Panc1 (cell line): ENCODE measurements at regions not wholly inside any gene's neighbourhood (a gene's known extent, or its start where the extent isn't known, plus 50 kb on each side); places are given as distances from the start of the nearest gene placed in this dataset.

Source experiments
- POLR2AphosphoS5 ChIP-seq: IDR thresholded peaks from 2 replicates; pipeline ENCODE4 v1.6.1; 2012; ENCODE audit warnings: mild to moderate bottlenecking, low read depth, low read length, moderate library complexity
- TF ChIP-seq, protein P1 (sequence below): fragments of 450-650 bp; IDR thresholded peaks from 2 replicates; pipeline ENCODE4 v1.5.1; 2017; ENCODE audit warnings: mild to moderate bottlenecking

DNA sequence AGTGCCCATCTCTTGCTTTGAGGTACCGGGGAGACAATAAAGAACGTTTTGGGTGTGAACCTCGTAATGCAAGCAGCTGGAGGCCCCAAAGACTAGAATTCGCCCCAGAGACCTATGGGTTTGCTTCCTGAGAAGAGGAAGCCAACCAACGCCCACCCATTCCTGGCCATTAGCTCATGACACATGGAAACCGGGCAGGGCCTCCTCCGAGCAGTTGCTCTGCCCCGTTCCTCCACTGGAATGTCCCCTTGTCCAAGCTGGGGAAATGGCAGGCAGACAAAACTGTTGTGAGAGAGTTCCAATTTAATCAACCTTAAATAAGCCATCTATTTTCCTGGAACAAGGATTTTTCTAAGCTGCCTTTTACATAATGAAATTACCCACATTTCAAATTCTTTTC lies 250.9 kb upstream of the IGF1R start:
- TF ChIP-seq, protein P1, sequence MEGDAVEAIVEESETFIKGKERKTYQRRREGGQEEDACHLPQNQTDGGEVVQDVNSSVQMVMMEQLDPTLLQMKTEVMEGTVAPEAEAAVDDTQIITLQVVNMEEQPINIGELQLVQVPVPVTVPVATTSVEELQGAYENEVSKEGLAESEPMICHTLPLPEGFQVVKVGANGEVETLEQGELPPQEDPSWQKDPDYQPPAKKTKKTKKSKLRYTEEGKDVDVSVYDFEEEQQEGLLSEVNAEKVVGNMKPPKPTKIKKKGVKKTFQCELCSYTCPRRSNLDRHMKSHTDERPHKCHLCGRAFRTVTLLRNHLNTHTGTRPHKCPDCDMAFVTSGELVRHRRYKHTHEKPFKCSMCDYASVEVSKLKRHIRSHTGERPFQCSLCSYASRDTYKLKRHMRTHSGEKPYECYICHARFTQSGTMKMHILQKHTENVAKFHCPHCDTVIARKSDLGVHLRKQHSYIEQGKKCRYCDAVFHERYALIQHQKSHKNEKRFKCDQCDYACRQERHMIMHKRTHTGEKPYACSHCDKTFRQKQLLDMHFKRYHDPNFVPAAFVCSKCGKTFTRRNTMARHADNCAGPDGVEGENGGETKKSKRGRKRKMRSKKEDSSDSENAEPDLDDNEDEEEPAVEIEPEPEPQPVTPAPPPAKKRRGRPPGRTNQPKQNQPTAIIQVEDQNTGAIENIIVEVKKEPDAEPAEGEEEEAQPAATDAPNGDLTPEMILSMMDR, result no peak
- no peak for TF ChIP-seq POLR2AphosphoS5
